ENCODE measurements at regions not wholly inside any gene's neighbourhood (a gene's known extent, or its start where the extent isn't known, plus 50 kb on each side); places are given as distances from the start of the nearest gene placed in this dataset.
"Not testable (repeated sequence)": the region's sequence is repeated elsewhere in the genome, so short reads cannot be mapped to it uniquely, and the experiment has no call there.

DNA sequence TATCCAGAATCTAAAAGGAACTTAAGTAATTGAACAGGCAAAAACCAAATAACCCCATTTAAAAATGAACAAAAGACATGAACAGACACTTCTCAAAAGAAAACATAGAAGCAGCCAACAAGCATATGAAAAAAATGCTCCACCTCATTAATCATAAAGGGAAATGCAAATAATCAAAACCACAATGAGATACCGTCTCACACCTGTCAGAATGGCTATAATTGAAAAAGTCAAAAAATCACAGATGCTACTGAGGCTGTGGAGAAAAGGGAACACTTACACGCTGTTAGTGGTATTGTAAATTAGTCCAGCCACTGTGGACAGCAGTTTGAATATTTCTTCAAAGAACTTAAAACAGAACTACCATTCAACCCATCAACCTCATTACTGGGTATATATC, 220.7 kb downstream of the MEX3B start:
- DNase-seq (ENCODE audit: insufficient read length, low spot score) (no peak), FAIRE-seq (no peak)
- TF ChIP-seq POLR2A (IDR thresholded peaks at IDR 0.05; ENCODE audit: low read depth, low read length): no peak

DNA sequence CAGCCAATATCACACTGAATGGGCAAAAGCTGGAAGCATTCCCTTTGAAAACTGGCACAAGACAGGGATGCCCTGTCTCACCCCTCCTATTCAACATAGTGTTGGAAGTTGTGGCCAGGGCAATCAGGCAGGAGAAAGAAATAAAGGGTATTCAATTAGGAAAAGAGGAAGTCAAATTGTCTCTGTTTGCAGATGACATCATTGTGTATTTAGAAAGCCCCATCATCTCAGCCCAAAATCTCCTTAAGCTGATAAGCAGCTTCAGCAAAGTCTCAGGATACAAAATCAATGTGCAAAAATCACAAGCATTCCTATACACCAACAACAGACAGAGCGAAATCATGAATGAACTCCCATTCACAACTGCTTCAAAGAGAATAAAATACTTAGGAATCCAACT, 223.2 kb downstream of the MEX3B start:
- not testable (repeated sequence) for FAIRE-seq; DNase-seq (ENCODE audit: insufficient read length, low spot score)

DNA sequence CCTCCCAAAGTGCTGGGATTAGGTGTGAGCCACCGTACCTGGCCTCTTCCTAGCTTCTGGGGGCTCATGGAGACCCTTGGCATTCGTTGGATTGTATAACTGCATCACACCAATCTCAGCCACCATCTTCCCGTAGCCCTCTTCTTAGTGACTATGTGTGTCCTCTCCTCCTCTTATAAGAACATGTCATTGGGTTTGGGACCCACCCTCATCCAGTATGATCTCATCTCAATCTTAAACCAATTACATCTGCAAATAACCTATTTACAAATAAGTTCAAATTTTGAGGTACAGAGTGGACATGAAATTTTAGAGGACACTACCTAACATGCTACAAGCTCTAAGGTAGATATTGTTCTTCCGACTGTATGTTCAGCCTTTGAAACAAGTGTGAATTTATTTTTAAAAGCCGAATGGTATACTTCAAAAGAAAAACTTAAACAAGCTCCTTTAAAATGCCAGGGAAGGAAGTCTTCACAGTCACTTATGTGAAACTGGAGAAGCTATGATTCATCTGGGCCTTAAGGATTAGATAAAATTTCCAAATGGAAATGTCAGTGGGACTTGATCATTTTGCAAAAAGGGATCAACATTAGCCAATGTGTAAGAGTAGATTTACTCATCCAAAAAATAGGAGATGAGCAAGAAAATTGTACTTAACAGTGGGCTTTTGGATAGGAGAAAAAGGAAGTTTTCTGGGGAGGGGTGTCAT, 225.7 kb downstream of the MEX3B start:
- no peak for FAIRE-seq
- no peak for DNase-seq (ENCODE audit: insufficient read length, low spot score)
- TF ChIP-seq POLR2A (IDR thresholded peaks at IDR 0.05; ENCODE audit: low read depth, low read length): no peak

DNA sequence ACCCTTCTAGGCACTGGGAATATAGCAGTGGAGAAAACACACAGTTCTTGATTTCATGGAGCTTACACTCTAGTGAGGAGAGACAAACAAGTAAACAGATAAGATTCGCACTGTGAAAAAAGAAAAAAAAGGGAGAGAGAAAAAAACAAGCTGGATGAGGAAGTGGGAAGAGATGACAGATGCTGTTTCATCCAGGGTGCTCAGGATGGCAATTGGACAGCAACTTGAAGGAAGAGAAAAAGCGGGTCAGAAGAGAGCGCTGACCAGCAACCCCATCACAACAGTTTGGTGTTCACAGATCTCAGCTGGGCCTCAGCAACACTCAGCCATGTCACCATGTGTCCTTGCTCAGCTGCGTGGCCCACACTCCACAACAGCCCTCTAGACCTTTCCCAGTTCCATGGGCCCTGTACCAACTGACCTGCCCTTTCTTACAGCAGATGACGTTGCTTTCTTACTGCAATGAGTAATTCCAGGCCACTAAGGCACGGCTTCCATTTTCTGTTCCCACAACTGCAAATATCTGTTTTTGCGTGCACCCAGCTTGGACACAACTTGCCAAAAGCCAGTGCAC, 230.8 kb downstream of the MEX3B start:
- TF ChIP-seq POLR2A (IDR thresholded peaks at IDR 0.05; ENCODE audit: low read depth, low read length): no peak
- DNase-seq (ENCODE audit: insufficient read length, low spot score): no peak
- FAIRE-seq: no peak

DNA sequence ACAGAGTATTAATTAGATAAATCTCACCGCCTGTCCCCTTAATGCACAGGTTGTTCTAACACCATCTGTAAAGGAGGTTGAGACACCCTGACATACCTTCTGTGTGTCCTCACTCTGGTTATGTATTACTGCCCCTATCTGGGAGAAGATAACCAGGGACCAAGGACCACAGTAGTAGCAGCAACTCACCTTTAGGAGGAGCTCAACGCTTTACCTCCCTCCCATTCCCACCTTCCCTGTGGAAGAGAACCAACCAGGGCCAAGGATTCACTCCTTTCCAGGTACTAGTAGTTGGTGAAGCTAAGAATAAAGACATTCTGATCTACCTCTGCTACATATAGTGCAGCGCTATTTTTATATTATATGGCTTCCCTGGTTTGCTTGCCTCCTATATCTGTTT, 232.6 kb downstream of the MEX3B start:
- no peak for TF ChIP-seq POLR2A (IDR thresholded peaks at IDR 0.05; ENCODE audit: low read depth, low read length)
- FAIRE-seq (no peak), DNase-seq (ENCODE audit: insufficient read length, low spot score) (no peak)

DNA sequence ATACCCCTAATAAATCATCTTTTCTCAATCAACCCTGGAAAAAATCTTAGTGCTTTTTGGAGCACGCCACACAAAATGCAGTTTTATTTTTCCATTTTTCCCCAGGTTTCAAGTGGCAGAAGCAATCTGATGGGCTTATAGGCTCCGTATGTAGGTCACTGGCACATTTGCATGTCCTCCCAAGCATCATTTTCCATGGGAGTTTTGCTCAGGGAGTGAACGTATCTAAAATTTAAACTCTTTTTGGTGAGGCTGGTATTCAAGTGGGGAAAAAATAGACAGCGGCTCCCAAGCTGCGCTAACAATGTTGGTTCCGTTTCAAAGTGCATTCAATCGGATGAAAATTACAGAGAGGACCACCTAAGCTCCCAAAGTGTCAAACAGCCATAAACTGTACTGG, 233.4 kb downstream of the MEX3B start:
- no peak for FAIRE-seq
- DNase-seq (ENCODE audit: insufficient read length, low spot score): no peak
- TF ChIP-seq POLR2A (IDR thresholded peaks at IDR 0.05; ENCODE audit: low read depth, low read length): no peak

DNA sequence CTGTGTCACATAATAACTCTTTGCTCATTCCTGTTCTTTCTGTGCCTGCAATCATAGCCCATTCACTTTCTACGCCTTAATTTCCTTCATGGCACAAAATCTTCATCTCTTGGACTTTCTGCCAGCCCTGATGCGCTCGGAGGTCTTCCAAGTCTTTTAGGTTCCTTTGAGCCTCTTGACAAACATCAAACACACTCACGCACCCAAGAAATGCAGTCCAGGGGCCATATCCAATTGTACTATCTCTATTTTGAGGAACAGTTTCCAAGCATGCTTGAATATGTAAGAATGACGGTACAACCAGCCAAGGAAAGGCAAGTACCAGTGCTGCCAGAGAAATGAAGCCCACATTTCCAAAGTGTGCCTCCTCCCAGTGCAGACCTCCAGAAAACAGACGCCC, 234.1 kb downstream of the MEX3B start:
- TF ChIP-seq POLR2A (IDR thresholded peaks at IDR 0.05; ENCODE audit: low read depth, low read length): no peak
- FAIRE-seq (no peak), DNase-seq (ENCODE audit: insufficient read length, low spot score) (no peak)

DNA sequence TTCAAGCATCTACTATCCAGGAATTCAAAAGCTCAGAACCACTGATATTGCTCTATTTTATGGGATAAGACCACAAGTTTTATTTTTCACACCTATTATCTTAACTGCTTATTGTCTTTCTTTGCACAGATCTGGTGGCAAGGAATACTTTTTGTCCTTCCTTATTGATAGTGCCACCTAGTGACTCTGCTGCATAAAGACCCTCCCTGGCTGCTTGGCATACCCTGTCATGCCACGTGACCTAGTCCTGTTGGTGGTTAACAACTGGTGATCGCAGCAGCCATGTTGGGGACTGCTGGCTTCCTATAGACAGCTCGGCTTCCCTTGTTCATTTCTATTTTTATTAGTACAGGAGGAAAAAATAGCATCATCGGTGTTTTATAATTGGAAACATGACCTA, 236.3 kb downstream of the MEX3B start:
- DNase-seq (ENCODE audit: insufficient read length, low spot score) (no peak), FAIRE-seq (no peak)
- no peak for TF ChIP-seq POLR2A (IDR thresholded peaks at IDR 0.05; ENCODE audit: low read depth, low read length)

DNA sequence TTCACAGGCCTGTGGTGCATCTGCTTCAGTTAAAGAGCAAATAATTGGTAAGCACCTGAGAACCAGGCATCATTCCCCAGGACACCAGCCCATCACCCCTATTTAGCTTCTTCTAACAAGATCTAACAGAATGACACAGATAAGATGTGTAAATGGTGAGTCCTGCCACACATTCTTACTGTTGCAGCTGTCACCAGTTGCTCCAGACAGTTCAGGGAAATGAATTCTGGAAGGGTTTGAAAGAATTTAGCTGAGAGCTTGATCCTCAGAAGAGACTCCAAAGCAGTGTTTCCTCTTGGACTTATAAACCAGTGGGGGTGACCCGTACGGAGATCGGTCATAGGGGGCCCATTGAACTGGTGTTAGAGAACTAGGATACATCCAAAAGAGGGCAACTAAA, 238.0 kb downstream of the MEX3B start:
- no peak for TF ChIP-seq POLR2A (IDR thresholded peaks at IDR 0.05; ENCODE audit: low read depth, low read length)
- FAIRE-seq (no peak), DNase-seq (ENCODE audit: insufficient read length, low spot score) (no peak)

DNA sequence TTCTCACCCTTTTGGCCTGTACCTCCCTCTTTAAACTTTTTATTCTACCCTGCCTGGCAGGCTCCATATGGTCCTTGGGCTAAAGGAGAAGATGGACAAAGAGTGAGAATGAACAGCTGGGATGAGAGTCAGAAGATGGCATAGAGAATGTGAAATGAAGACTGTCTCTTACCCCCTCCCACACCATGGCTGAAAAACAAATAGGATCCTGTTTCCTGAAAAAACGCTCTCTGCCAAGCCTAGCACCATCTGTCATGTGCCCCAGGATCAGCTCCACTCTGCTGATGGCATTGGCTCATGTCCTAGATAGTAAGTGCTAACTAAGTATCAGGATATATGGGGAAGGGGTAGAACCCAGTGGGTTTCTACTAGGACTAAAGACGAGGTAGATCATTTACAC, 238.6 kb downstream of the MEX3B start:
- FAIRE-seq (no peak), DNase-seq (ENCODE audit: insufficient read length, low spot score) (no peak)
- no peak for TF ChIP-seq POLR2A (IDR thresholded peaks at IDR 0.05; ENCODE audit: low read depth, low read length)

DNA sequence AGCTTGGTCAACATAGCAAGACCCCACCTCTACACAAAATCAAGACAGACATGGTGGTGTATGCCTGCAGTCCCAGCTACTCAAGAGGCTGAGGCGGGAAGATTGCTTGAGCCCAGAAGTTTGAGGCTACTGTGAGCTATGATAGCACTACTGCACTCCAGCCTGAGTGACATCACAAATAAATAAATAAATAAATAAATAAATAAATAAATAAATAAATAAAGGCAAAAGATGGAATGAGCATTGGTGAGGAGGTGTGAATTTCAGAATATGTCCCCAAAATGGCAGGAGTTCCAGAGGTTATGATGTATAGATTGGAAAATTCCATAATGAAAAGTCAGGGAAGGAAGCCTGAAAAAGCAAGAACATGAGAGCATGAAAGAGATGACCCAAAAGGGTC, 249.9 kb downstream of the MEX3B start:
- FAIRE-seq (no peak), DNase-seq (ENCODE audit: insufficient read length, low spot score) (no peak)
- no peak for TF ChIP-seq POLR2A (IDR thresholded peaks at IDR 0.05; ENCODE audit: low read depth, low read length)

DNA sequence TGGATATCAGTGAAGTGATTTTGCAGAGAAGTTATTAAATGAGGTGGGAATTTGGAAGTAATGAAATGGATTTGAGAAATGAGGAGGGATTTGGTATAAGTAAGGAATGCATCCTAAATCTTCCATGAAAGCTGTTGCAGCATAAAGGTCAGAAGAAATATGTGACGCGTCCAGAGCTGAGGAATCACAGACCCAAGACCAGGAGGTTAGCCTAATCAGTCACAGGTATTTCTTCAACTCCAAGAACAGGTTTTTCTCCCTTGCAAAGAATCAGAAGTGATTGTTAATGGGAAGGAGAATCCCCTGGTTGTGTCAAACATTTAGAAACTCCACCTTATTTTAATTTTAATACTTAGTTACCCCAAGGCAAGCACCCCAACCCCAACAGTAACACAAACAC, 253.2 kb downstream of the MEX3B start:
- DNase-seq (ENCODE audit: insufficient read length, low spot score) (no peak), FAIRE-seq (no peak)
- no peak for TF ChIP-seq POLR2A (IDR thresholded peaks at IDR 0.05; ENCODE audit: low read depth, low read length)

DNA sequence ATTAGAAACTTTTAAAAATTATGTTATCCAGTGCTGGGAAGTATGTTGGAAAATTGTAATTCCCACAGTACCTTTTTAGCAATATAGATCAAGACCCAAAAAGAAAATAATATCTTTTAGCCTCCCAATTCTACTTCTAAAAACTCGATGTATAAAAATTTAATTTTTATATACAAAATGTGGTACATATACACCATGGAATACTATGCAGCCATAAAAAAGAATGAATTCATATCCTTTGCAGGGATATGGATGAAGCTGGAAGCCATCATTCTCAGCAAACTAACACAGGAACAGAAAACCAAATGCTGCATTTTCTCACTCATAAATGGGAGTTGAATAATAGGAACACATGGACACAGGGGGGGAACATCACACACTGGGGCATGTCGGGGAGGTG, 254.5 kb downstream of the MEX3B start:
- DNase-seq (ENCODE audit: insufficient read length, low spot score); FAIRE-seq: not testable (repeated sequence)

DNA sequence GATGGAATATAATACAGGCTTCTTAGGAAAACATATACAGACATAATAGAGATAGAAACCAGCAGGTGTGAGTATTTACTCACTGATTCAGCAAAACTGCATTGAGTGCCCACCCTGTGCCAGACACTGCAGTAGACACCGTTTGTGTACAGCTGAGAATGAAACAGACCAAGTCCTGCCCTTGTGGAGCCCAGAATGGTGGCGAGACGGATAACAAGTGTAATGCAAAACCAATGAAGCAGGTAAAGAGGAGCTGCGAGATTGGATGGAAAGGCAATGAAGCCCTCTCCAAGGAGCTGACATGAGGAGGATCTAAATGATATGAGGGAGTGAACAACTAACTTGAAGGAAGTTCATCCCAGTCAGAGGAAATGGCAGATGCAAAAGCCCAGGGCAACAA, 256.4 kb downstream of the MEX3B start:
- TF ChIP-seq POLR2A (IDR thresholded peaks at IDR 0.05; ENCODE audit: low read depth, low read length): no peak
- FAIRE-seq: no peak
- DNase-seq (ENCODE audit: insufficient read length, low spot score): no peak

DNA sequence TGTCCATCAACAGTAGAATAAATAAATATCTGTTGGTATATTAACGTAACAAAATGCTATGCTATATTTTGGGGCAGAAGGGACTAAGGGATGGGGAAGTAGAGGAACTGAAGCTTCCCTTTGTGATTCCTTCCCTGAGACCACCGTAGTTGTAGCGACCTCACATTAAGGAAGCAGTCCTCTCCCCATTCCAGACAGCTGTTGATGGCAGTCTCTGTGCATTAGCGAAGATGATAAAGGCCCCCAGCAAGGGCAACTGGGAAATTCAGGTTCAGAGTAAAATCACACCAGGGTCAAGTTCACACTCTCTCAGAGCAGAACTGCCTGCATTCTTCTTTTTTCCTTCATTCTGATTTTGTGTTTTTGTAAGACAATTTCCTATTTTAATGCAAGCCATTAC, 259.0 kb downstream of the MEX3B start:
- DNase-seq (ENCODE audit: insufficient read length, low spot score) (no peak), FAIRE-seq (no peak)
- TF ChIP-seq POLR2A (IDR thresholded peaks at IDR 0.05; ENCODE audit: low read depth, low read length): no peak

DNA sequence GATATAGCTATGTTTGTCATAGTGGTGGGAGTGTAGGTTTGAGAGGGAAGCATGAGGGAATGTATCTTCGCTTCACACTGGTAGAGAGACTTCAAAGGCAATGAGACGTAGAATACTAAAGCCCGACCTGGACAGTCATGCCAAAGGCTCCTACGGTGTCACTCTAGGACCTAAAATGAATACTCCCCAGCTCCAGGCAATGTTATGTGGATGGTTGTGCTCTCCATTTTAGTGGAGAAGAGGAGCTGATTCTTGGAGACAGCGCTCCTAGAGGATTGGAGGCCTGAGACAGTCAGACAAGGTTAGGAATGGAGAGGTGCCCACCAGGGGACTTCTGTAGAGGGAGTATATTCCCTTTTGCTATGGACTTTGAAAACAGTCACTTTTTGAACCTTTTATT, 260.1 kb downstream of the MEX3B start:
- FAIRE-seq (no peak), DNase-seq (ENCODE audit: insufficient read length, low spot score) (no peak)
- no peak for TF ChIP-seq POLR2A (IDR thresholded peaks at IDR 0.05; ENCODE audit: low read depth, low read length)
